ENCODE measurements at regions not wholly inside any gene's neighbourhood (a gene's known extent, or its start where the extent isn't known, plus 50 kb on each side); places are given as distances from the start of the nearest gene placed in this dataset.

- Histone ChIP-seq H3K36me3 (ENCODE audit: control insufficient read depth in 4 of 4, insufficient read depth in 3 of 4, low read depth in 1 of 4, low read length in 3 of 4) (no peaks in the 10 kb centered on the region), H3K9me3 (ENCODE audit: control insufficient read depth in 4 of 4, low read length in 3 of 4) (no peaks in the 10 kb centered on the region), H3K4me1 (ENCODE audit: control insufficient read depth in 4 of 4, insufficient read depth in 4 of 4, low read length in 3 of 4) (no peaks in the 10 kb centered on the region), H3K4me3 (ENCODE audit: low read depth in 1 of 3, low read length in 3 of 3) (no peak overlapping the region), H3K27ac (ENCODE audit: low read depth in 1 of 2, low read length in 2 of 2) (no peak overlapping the region), H3K27me3 (ENCODE audit: control insufficient read depth in 4 of 4, insufficient read depth in 4 of 4, low read length in 3 of 4) (no peaks in the 10 kb centered on the region), H3K9ac (ENCODE audit: low read depth in 1 of 2, low read length in 2 of 2) (no peak overlapping the region)
- no peak for DNase-seq (ENCODE audit: low spot score)
- WGBS = 77% methylated on average over 2 of the region's 2 CpGs
- no peak for TF ChIP-seq JUND (IDR thresholded peaks at IDR 0.05)
Observed at GRCh38 chr13:79678100-79678499, 197.1 kb downstream of the NDFIP2 start.

- Histone ChIP-seq H3K9ac (ENCODE audit: low read depth in 1 of 2, low read length in 2 of 2) (no peak overlapping the region), H3K27ac (ENCODE audit: low read depth in 1 of 2, low read length in 2 of 2) (no peak overlapping the region), H3K9me3 (ENCODE audit: control insufficient read depth in 4 of 4, low read length in 3 of 4) (no peaks in the 10 kb centered on the region), H3K4me1 (ENCODE audit: control insufficient read depth in 4 of 4, insufficient read depth in 4 of 4, low read length in 3 of 4) (no peaks in the 10 kb centered on the region), H3K27me3 (ENCODE audit: control insufficient read depth in 4 of 4, insufficient read depth in 4 of 4, low read length in 3 of 4) (no peaks in the 10 kb centered on the region), H3K36me3 (ENCODE audit: control insufficient read depth in 4 of 4, insufficient read depth in 3 of 4, low read depth in 1 of 4, low read length in 3 of 4) (no peaks in the 10 kb centered on the region), H3K4me3 (ENCODE audit: low read depth in 1 of 3, low read length in 3 of 3) (no peak overlapping the region)
- WGBS = 68% methylated on average over 7 of the region's 7 CpGs
- TF ChIP-seq JUND (IDR thresholded peaks at IDR 0.05) = no peak
- no peak for TF ChIP-seq SP1 (IDR thresholded peaks at IDR 0.05)
- no peak for TF ChIP-seq FOXA2 (IDR thresholded peaks at IDR 0.05)
- no peak for TF ChIP-seq YY1 (IDR thresholded peaks at IDR 0.05)
- TF ChIP-seq TAF1 (conservative IDR thresholded peaks at IDR 0.05) = no peak
- TF ChIP-seq, protein P1, sequence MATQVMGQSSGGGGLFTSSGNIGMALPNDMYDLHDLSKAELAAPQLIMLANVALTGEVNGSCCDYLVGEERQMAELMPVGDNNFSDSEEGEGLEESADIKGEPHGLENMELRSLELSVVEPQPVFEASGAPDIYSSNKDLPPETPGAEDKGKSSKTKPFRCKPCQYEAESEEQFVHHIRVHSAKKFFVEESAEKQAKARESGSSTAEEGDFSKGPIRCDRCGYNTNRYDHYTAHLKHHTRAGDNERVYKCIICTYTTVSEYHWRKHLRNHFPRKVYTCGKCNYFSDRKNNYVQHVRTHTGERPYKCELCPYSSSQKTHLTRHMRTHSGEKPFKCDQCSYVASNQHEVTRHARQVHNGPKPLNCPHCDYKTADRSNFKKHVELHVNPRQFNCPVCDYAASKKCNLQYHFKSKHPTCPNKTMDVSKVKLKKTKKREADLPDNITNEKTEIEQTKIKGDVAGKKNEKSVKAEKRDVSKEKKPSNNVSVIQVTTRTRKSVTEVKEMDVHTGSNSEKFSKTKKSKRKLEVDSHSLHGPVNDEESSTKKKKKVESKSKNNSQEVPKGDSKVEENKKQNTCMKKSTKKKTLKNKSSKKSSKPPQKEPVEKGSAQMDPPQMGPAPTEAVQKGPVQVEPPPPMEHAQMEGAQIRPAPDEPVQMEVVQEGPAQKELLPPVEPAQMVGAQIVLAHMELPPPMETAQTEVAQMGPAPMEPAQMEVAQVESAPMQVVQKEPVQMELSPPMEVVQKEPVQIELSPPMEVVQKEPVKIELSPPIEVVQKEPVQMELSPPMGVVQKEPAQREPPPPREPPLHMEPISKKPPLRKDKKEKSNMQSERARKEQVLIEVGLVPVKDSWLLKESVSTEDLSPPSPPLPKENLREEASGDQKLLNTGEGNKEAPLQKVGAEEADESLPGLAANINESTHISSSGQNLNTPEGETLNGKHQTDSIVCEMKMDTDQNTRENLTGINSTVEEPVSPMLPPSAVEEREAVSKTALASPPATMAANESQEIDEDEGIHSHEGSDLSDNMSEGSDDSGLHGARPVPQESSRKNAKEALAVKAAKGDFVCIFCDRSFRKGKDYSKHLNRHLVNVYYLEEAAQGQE (IDR thresholded peaks at IDR 0.05) = no peak
- TF ChIP-seq, protein P2, sequence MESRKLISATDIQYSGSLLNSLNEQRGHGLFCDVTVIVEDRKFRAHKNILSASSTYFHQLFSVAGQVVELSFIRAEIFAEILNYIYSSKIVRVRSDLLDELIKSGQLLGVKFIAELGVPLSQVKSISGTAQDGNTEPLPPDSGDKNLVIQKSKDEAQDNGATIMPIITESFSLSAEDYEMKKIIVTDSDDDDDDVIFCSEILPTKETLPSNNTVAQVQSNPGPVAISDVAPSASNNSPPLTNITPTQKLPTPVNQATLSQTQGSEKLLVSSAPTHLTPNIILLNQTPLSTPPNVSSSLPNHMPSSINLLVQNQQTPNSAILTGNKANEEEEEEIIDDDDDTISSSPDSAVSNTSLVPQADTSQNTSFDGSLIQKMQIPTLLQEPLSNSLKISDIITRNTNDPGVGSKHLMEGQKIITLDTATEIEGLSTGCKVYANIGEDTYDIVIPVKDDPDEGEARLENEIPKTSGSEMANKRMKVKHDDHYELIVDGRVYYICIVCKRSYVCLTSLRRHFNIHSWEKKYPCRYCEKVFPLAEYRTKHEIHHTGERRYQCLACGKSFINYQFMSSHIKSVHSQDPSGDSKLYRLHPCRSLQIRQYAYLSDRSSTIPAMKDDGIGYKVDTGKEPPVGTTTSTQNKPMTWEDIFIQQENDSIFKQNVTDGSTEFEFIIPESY (IDR thresholded peaks at IDR 0.05) = no peak
- TF ChIP-seq, protein P3, sequence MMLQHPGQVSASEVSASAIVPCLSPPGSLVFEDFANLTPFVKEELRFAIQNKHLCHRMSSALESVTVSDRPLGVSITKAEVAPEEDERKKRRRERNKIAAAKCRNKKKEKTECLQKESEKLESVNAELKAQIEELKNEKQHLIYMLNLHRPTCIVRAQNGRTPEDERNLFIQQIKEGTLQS (IDR thresholded peaks at IDR 0.05) = no peak
- TF ChIP-seq RAD21 (IDR thresholded peaks at IDR 0.05) = no peak
- TF ChIP-seq RXRA (IDR thresholded peaks at IDR 0.05) = no peak
- no peak for TF ChIP-seq HNF4G (IDR thresholded peaks at IDR 0.05)
- no peak for TF ChIP-seq NR2F2 (IDR thresholded peaks at IDR 0.05)
- TF ChIP-seq, protein P4, sequence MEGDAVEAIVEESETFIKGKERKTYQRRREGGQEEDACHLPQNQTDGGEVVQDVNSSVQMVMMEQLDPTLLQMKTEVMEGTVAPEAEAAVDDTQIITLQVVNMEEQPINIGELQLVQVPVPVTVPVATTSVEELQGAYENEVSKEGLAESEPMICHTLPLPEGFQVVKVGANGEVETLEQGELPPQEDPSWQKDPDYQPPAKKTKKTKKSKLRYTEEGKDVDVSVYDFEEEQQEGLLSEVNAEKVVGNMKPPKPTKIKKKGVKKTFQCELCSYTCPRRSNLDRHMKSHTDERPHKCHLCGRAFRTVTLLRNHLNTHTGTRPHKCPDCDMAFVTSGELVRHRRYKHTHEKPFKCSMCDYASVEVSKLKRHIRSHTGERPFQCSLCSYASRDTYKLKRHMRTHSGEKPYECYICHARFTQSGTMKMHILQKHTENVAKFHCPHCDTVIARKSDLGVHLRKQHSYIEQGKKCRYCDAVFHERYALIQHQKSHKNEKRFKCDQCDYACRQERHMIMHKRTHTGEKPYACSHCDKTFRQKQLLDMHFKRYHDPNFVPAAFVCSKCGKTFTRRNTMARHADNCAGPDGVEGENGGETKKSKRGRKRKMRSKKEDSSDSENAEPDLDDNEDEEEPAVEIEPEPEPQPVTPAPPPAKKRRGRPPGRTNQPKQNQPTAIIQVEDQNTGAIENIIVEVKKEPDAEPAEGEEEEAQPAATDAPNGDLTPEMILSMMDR (IDR thresholded peaks at IDR 0.05; ENCODE audit: low read depth, low read length, missing input control) = no peak
- no peak for TF ChIP-seq GABPA (IDR thresholded peaks at IDR 0.05 in 1 of 2, conservative IDR thresholded peaks at IDR 0.05 in 1 of 2)
- TF ChIP-seq FOXA1 (IDR thresholded peaks at IDR 0.05) = no peak
- no peak for TF ChIP-seq EGR1 (IDR thresholded peaks at IDR 0.05; ENCODE audit: low read depth in 2 of 2)
- no peak for DNase-seq (ENCODE audit: low spot score)
Observed at GRCh38 chr13:79675931-79676660, 195.1 kb downstream of the NDFIP2 start.

All from liver (tissue), 8 donors.